ENCODE measurements at regions not wholly inside any gene's neighbourhood (a gene's known extent, or its start where the extent isn't known, plus 50 kb on each side); places are given as distances from the start of the nearest gene placed in this dataset.

DNA sequence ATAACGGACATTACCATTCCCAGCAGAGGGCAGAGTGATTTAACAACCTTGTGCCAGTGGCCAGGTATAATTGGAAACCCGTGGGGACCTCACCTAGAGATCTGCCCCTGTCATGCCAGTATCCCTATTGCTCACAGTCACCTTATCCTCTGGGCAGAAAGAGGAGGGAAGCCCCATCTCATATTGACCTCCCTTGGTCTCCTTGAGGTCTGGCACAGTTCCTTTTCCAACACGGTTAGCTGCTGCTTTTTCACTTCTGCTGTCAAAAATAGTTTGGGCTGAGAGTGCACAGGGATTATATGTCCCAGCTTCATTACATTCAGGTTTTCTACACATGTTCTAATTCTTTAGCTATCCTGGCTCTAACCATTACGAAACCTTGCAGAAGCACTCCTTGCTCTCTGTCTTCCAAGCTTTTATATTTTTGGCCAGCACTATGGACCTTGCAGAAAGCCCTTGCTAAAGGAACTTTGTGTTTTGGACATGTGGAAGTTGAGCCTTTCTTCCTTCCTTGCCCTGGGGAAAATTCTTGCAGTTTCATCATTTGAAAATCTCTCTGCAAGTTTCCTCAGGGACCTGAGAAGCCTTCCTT lies 111.7 kb upstream of the MIS18BP1 start:
- no peak for DNase-seq (ENCODE audit: low spot score)

DNA sequence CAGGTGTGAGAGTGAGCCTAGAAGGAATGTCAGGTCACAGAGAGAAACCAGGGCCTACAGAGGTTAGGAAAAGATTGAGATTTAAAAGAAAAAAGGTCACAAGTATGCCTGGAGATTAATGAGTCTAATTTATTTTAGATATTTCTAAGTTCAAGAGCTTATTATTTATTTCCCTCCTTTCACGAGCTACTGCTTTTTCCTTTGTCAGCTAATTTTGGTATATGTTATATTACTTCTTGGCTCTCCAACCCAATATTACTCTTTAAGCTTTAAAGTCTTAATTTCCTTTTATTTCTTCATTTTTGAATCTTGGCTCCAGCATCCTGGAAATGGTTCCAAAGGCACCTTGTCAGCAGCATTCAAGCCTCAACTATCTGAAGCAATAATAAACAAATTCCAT lies 109.5 kb upstream of the MIS18BP1 start:
- DNase-seq (ENCODE audit: low spot score), result no peak

DNA sequence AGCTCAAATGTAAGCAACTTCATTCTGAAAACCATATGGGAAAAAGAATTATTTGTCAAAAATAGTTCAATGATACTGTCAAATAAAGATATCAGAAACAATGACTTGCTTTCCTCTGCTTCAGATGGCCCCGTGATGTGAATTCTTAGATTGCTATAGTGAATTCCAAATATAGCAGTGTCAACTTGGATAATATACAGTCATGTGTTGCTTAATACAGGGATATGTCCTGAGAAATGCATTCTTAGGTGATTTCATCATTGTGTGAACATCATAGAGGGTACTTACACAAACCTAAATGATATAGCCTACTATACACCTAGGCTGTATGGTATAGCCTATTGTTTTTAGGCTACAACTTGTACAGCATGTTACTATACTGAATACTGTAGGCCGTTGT lies 108.7 kb upstream of the MIS18BP1 start:
- DNase-seq (ENCODE audit: low spot score), result no peak

- no peak for DNase-seq (ENCODE audit: low spot score)
Observed at GRCh38 chr14:45359746-45360145, 106.7 kb upstream of the MIS18BP1 start.

DNA sequence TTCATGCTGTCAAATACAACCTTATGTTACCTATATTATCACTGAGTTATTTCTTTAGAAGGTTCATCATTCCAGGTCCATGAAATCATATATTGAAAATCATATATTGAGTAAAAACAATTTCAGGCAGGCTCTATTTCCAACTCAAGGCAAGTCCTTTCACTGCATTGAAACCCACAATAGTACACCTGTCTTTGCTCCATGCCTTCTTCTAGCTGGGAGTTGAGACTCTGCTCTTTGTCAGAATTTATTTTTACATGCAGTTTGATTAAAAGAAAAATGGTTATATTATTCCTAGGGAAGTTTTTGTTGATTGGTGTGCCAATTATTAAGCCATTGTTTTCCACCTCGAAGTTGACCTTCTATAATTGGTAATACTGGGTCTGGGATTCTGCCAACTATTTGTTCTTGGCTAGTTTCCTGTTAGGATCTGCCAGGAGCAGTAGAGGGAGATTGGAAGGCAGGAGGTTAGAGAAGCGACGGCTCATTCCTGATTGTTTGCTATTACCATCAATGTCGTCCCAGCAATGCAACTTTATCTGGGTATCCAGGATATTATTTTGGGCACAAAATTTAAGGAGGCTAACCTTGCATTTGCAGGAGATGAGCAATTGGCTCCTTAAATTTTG lies 79.5 kb upstream of the MIS18BP1 start:
- no peak for DNase-seq (ENCODE audit: low spot score)

DNA sequence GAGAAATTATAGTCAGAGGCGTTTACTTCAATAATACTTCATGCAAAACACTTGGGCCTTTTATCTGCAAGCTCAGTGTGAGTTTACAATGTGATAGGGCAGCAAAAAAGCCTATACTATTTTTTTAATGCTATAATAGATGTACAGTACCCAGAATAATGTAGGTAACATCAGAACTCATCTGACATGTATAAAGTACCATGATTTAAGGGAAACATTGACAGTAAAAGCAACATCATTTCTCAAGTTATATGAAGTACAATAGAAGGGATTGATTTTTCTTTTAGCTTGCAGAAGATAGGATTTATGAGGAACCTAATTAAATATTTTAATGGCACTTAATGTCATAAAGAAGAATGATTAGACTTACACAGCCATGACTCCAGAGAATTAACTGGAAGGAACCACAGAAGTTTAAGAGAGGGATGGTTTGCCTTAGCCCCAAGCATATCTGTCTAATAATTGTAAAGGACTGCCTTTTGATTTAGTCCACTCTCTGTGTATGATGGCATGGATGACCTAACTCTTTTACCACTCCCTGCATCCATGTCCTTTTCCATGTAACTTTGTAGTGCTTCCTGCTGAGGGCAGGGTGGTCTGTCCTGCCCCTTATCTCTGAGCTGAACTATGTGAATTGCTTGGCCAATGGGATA lies 55.9 kb upstream of the MIS18BP1 start:
- DNase-seq (ENCODE audit: low spot score), result no peak
